ENCODE measurements at regions not wholly inside any gene's neighbourhood (a gene's known extent, or its start where the extent isn't known, plus 50 kb on each side); places are given as distances from the start of the nearest gene placed in this dataset.

GRCh38 chr4:187181054-187181453 lies 457.4 kb upstream of the FAT1 start:
- no peak overlapping the region for H3K4me3 ChIP-seq (ENCODE audit: low read depth, low read length)
- in situ Hi-C loops (cut with HindIII; ENCODE audit: low sequenced_read_pairs), result no loop called here
- DNase-seq (ENCODE audit: low read depth, low spot score), result no peak
- TF ChIP-seq CTCF (IDR thresholded peaks at IDR 0.05; ENCODE audit: low read depth, low read length), result no peak

- in situ Hi-C loops (cut with HindIII; ENCODE audit: low sequenced_read_pairs), result no loop called here
- no peak for TF ChIP-seq CTCF (IDR thresholded peaks at IDR 0.05; ENCODE audit: low read depth, low read length)
- no peak overlapping the region for H3K4me3 ChIP-seq (ENCODE audit: low read depth, low read length)
- peak; percentile 75 for DNase-seq (ENCODE audit: low read depth, low spot score)
Observed at GRCh38 chr4:187183346-187183745, 459.7 kb upstream of the FAT1 start.

GRCh38 chr4:187183826-187184225 lies 460.2 kb upstream of the FAT1 start:
- H3K4me3 ChIP-seq (ENCODE audit: low read depth, low read length), result no peak overlapping the region
- no peak for TF ChIP-seq CTCF (IDR thresholded peaks at IDR 0.05; ENCODE audit: low read depth, low read length)
- in situ Hi-C loops (cut with HindIII; ENCODE audit: low sequenced_read_pairs), result no loop called here
- no peak for DNase-seq (ENCODE audit: low read depth, low spot score)

GRCh38 chr4:187184508-187184907 lies 460.9 kb upstream of the FAT1 start:
- H3K4me3 ChIP-seq (ENCODE audit: low read depth, low read length), result no peak overlapping the region
- TF ChIP-seq CTCF (IDR thresholded peaks at IDR 0.05; ENCODE audit: low read depth, low read length), result no peak
- no peak for DNase-seq (ENCODE audit: low read depth, low spot score)
- in situ Hi-C loops (cut with HindIII; ENCODE audit: low sequenced_read_pairs), result no loop called here

GRCh38 chr4:187188118-187188517 lies 464.5 kb upstream of the FAT1 start:
- DNase-seq (ENCODE audit: low read depth, low spot score), result no peak
- no peak overlapping the region for H3K4me3 ChIP-seq (ENCODE audit: low read depth, low read length)
- TF ChIP-seq CTCF (IDR thresholded peaks at IDR 0.05; ENCODE audit: low read depth, low read length), result no peak
- in situ Hi-C loops (cut with HindIII; ENCODE audit: low sequenced_read_pairs), result no loop called here

GRCh38 chr4:187188741-187189140 lies 465.1 kb upstream of the FAT1 start:
- no peak overlapping the region for H3K4me3 ChIP-seq (ENCODE audit: low read depth, low read length)
- in situ Hi-C loops (cut with HindIII; ENCODE audit: low sequenced_read_pairs), result no loop called here
- no peak for DNase-seq (ENCODE audit: low read depth, low spot score)
- no peak for TF ChIP-seq CTCF (IDR thresholded peaks at IDR 0.05; ENCODE audit: low read depth, low read length)

GRCh38 chr4:187190390-187190789 lies 466.7 kb upstream of the FAT1 start:
- TF ChIP-seq CTCF (IDR thresholded peaks at IDR 0.05; ENCODE audit: low read depth, low read length), result no peak
- in situ Hi-C loops (cut with HindIII; ENCODE audit: low sequenced_read_pairs), result no loop called here
- no peak for DNase-seq (ENCODE audit: low read depth, low spot score)
- H3K4me3 ChIP-seq (ENCODE audit: low read depth, low read length), result no peak overlapping the region

Data from astrocyte of the spinal cord (primary cell).